Neural cell (in vitro differentiated cells): ENCODE measurements at regions not wholly inside any gene's neighbourhood (a gene's known extent, or its start where the extent isn't known, plus 50 kb on each side); places are given as distances from the start of the nearest gene placed in this dataset.

Source experiments
- H2AFZ ChIP-seq: fragments of 200-600, 300-800 bp; sonication (generic), shearing (Covaris generic); 2 replicates; pipeline ENCODE4 v1.6.0; 2014; ENCODE audit warnings: low read depth, mild to moderate bottlenecking, antibody characterized with exemption, low read length, moderate library complexity
- H3F3A ChIP-seq: fragments of 200-600 bp; shearing (Covaris generic); 2 replicates; pipeline ENCODE4 v1.6.1; 2016; ENCODE audit warnings: mild to moderate bottlenecking, moderate library complexity, mixed read lengths, antibody characterized with exemption, low read length; ENCODE audit not compliant: insufficient read depth, poor library complexity, severe bottlenecking
- H3K27ac ChIP-seq: fragments of 200-600, 300-800 bp; sonication (generic), shearing (Covaris generic); 2 replicates; pipeline ENCODE4 v1.5.1; 2014; ENCODE audit warnings: mild to moderate bottlenecking, low read length, moderate library complexity
- H3K27me3 ChIP-seq: fragments of 300-800, 200-600 bp; sonication (generic), shearing (Covaris generic); 2 replicates; pipeline ENCODE4 v1.6.0; 2014; ENCODE audit warnings: mild to moderate bottlenecking, low read depth, low read length, moderate library complexity; ENCODE audit not compliant: insufficient read depth
- H3K36me3 ChIP-seq: fragments of 300-800, 200-600 bp; sonication (generic), shearing (Covaris generic); 2 replicates; pipeline ENCODE4 v1.5.1; 2014; ENCODE audit warnings: mild to moderate bottlenecking, antibody characterized with exemption, low read length, moderate library complexity; ENCODE audit not compliant: insufficient read depth
- H3K4me2 ChIP-seq: fragments of 300-800, 200-600 bp; sonication (generic), shearing (Covaris generic); 2 replicates; pipeline ENCODE4 v1.6.0; 2014; ENCODE audit warnings: mild to moderate bottlenecking, low read length
- H3K4me3 ChIP-seq: fragments of 300-800, 200-600 bp; sonication (generic), shearing (Covaris generic); 2 replicates; pipeline ENCODE4 v1.5.1; 2014; ENCODE audit warnings: mild to moderate bottlenecking, low read length, moderate library complexity
- H3K79me2 ChIP-seq: fragments of 200-600 bp; shearing (Covaris generic); replicated peaks from 2 replicates; pipeline ENCODE4 v1.6.0; 2014; ENCODE audit warnings: mild to moderate bottlenecking, low read length, moderate library complexity; ENCODE audit not compliant: insufficient read depth
- H3K9ac ChIP-seq: fragments of 300-800, 200-600 bp; sonication (generic), shearing (Covaris generic); 2 replicates; pipeline ENCODE4 v1.6.1; 2016; ENCODE audit warnings: mild to moderate bottlenecking, low read length, mixed read lengths
- H3K9me2 ChIP-seq: fragments of 200-600 bp; shearing (Covaris generic); 2 replicates; pipeline ENCODE4 v1.6.1; 2016; ENCODE audit warnings: mild to moderate bottlenecking, low read length, mixed read lengths; ENCODE audit not compliant: insufficient read depth
- H3K9me3 ChIP-seq: fragments of 200-600, 300-800 bp; sonication (generic), shearing (Covaris generic); 2 replicates; pipeline ENCODE4 v1.6.1; 2016; ENCODE audit warnings: mild to moderate bottlenecking, mixed run types, low read length, moderate library complexity, mixed read lengths
- H4K20me1 ChIP-seq: fragments of 200-600 bp; shearing (Covaris generic); 2 replicates; pipeline ENCODE4 v1.6.1; 2016; ENCODE audit warnings: mild to moderate bottlenecking, mixed run types; ENCODE audit not compliant: insufficient read depth
- CTCF ChIP-seq: fragments of 450-650 bp; IDR thresholded peaks from 2 replicates; pipeline ENCODE4 v1.5.1; 2014; ENCODE audit warnings: antibody characterized with exemption, mild to moderate bottlenecking, moderate library complexity; ENCODE audit not compliant: poor library complexity, severe bottlenecking
- EP300 ChIP-seq: fragments of 450-650 bp; conservative IDR thresholded peaks from 2 replicates; pipeline ENCODE4 v1.6.1; 2014; ENCODE audit warnings: antibody characterized with exemption, mild to moderate bottlenecking, moderate library complexity; ENCODE audit not compliant: poor library complexity, severe bottlenecking
- EZH2 ChIP-seq: fragments of 200-600, 300-800 bp; shearing (Covaris generic), sonication (generic); IDR thresholded peaks from 2 replicates; pipeline ENCODE4 v1.6.1; 2014; ENCODE audit warnings: antibody characterized with exemption, low read length, borderline replicate concordance, mild to moderate bottlenecking; ENCODE audit not compliant: insufficient read depth, poor library complexity, severe bottlenecking
- MXI1 ChIP-seq: fragments of 450-650 bp; conservative IDR thresholded peaks from 2 replicates; pipeline ENCODE4 v1.6.1; 2014; ENCODE audit warnings: antibody characterized with exemption, mild to moderate bottlenecking; ENCODE audit not compliant: poor library complexity, severe bottlenecking
- POLR2AphosphoS5 ChIP-seq: IDR thresholded peaks from 2 replicates; pipeline ENCODE4 v1.6.1; 2012
- RAD21 ChIP-seq: fragments of 450-650 bp; conservative IDR thresholded peaks from 2 replicates; pipeline ENCODE4 v1.6.1; 2014; ENCODE audit warnings: antibody characterized with exemption, mild to moderate bottlenecking, moderate library complexity
- REST ChIP-seq: IDR thresholded peaks from 2 replicates; pipeline ENCODE4 v1.6.1; 2012; ENCODE audit warnings: borderline replicate concordance
- SMC3 ChIP-seq: fragments of 450-650 bp; conservative IDR thresholded peaks from 2 replicates; pipeline ENCODE4 v1.6.1; 2014; ENCODE audit warnings: antibody characterized with exemption, mild to moderate bottlenecking, moderate library complexity; ENCODE audit not compliant: poor library complexity
- TAF1 ChIP-seq: IDR thresholded peaks from 2 replicates; pipeline ENCODE4 v1.6.1; 2012; ENCODE audit warnings: low read depth

DNA sequence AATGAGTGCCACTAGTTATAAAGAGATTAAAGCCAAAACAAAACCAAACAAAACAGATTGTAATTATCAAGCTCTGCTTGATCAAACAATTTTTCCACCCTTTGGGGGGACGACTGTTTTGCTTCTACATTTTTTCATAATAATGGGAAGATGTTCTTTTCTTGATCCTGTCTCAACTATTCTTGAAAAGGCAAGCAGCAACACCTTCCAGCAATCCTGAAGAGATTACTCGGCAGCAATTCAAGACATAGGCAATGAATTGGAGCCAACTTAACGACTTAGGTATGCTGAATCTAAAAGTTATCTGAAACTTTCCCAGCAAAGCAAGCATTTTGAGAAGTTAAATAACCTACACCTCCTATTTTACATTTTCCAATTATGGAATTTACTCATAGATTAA is 69.9 kb upstream of the SLC38A4 start:
- Histone ChIP-seq H3K9me3 (no peaks in the 10 kb centered on the region), H3K9me2 (no peaks in the 10 kb centered on the region), H3K36me3 (no peaks in the 10 kb centered on the region), H4K20me1 (no peaks in the 10 kb centered on the region), H2AFZ (no peak overlapping the region), H3K27ac (no peak overlapping the region), H3F3A (no peaks in the 10 kb centered on the region), H3K9ac (no peak overlapping the region), H3K79me2 (no peaks in the 10 kb centered on the region), H3K27me3 (no peaks in the 10 kb centered on the region), H3K4me2 (no peak overlapping the region), H3K4me3 (no peak overlapping the region)
- no peak for TF ChIP-seq EZH2
- TF ChIP-seq CTCF: no peak
- no peak for TF ChIP-seq REST
- TF ChIP-seq MXI1: no peak
- no peak for TF ChIP-seq EP300
- no peak for TF ChIP-seq SMC3
- TF ChIP-seq TAF1: no peak
- TF ChIP-seq RAD21: no peak
- TF ChIP-seq POLR2AphosphoS5: no peak

DNA sequence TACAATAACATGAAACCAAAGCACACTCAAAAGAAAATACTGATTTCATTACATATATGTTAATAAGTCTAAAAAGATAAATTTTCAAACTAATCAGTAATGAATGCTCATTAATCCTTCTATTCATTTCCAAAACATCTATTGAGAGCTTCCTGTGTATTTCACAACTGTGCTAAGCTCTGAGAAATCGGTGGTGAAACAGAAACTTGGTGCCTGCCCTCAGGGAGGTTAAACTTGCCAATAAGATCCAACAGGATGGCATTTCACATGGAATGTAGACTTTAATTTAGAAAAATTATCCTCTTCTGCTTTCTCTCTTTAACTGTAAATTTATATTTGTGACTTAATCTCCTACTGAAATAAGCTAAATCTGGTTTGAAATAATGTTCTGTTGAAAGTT is 70.9 kb upstream of the SLC38A4 start:
- Histone ChIP-seq H3F3A (no peaks in the 10 kb centered on the region), H3K4me3 (no peak overlapping the region), H3K36me3 (no peaks in the 10 kb centered on the region), H2AFZ (no peak overlapping the region), H3K4me2 (no peak overlapping the region), H3K9ac (no peak overlapping the region), H3K27ac (no peak overlapping the region), H3K79me2 (no peaks in the 10 kb centered on the region), H3K27me3 (no peaks in the 10 kb centered on the region), H3K9me2 (no peaks in the 10 kb centered on the region), H3K9me3 (no peaks in the 10 kb centered on the region), H4K20me1 (no peaks in the 10 kb centered on the region)
- no peak for TF ChIP-seq TAF1
- no peak for TF ChIP-seq REST
- no peak for TF ChIP-seq EP300
- TF ChIP-seq POLR2AphosphoS5: no peak
- no peak for TF ChIP-seq SMC3
- TF ChIP-seq RAD21: no peak
